AG09309 (cell line): ENCODE measurements at regions not wholly inside any gene's neighbourhood (a gene's known extent, or its start where the extent isn't known, plus 50 kb on each side); places are given as distances from the start of the nearest gene placed in this dataset.

ENCODE experiments used
- DNase-seq: peaks from one replicate; pipeline ENCODE4 v3.0.0-alpha.2; 2010; ENCODE audit warnings: low read depth
- H3K4me3 ChIP-seq: 2 replicates; pipeline ENCODE4 v1.5.1; 2011; ENCODE audit warnings: mild to moderate bottlenecking, low read depth, low read length, moderate library complexity; ENCODE audit not compliant: control insufficient read depth
- CTCF ChIP-seq: IDR thresholded peaks from 2 replicates; pipeline ENCODE4 v1.5.1; 2011; ENCODE audit warnings: mild to moderate bottlenecking, low read depth, low read length, inconsistent platforms; ENCODE audit not compliant: insufficient read depth, control insufficient read depth; ENCODE audit errors: missing control alignments

GRCh38 chr13:34698945-34699344 lies 243.1 kb upstream of the NBEA start:
- TF ChIP-seq CTCF, result no peak
- DNase-seq, result no peak
- H3K4me3 ChIP-seq, result no peak overlapping the region

GRCh38 chr13:34700155-34700554 lies 241.9 kb upstream of the NBEA start:
- TF ChIP-seq CTCF, result no peak
- no peak overlapping the region for H3K4me3 ChIP-seq
- no peak for DNase-seq

- H3K4me3 ChIP-seq, result no peak overlapping the region
- DNase-seq, result no peak
- no peak for TF ChIP-seq CTCF
These were observed 240.2 kb upstream of the NBEA start for GRCh38 chr13:34701919-34702318.

GRCh38 chr13:34708566-34709313 lies 233.3 kb upstream of the NBEA start:
- H3K4me3 ChIP-seq, result no peak overlapping the region
- DNase-seq, result no peak
- no peak for TF ChIP-seq CTCF

- TF ChIP-seq CTCF, result no peak
- H3K4me3 ChIP-seq, result no peak overlapping the region
- no peak for DNase-seq
These were observed 222.8 kb upstream of the NBEA start for GRCh38 chr13:34719060-34719875.

- H3K4me3 ChIP-seq, result no peak overlapping the region
- no peak for TF ChIP-seq CTCF
- no peak for DNase-seq
These were observed 221.5 kb upstream of the NBEA start for GRCh38 chr13:34720618-34721017.
